A673 (cell line): ENCODE measurements at regions not wholly inside any gene's neighbourhood (a gene's known extent, or its start where the extent isn't known, plus 50 kb on each side); places are given as distances from the start of the nearest gene placed in this dataset.

Source experiments
- BruUV-seq: library from RNA; stranded (reverse); fragments of 400-500 nt; replicated peaks from 2 replicates; lab custom pipeline; 2021; lab: Mats Ljungman, UMichigan
- CTCF ChIA-PET: fragments of 300-600 bp; sonication (Branson Sonifier 250); formaldehyde crosslinking; loops from one replicate; lab custom pipeline; 2022; ENCODE audit warnings: antibody characterized with exemption; lab: Charles Lee
- POLR2A ChIA-PET: fragments of 300-600 bp; sonication (Branson Sonifier 250); formaldehyde crosslinking; loops from one replicate; lab custom pipeline; 2022; ENCODE audit warnings: antibody characterized with exemption; ENCODE audit not compliant: low non-redundant PET; lab: Charles Lee
- DNase-seq: peaks from one replicate; pipeline ENCODE4 v3.0.0-alpha.2; 2015; ENCODE audit warnings: low spot score
- H3K27ac ChIP-seq: fragments of 200-600 bp; sonication (generic); 2 replicates; pipeline ENCODE4 v1.5.1; 2016; ENCODE audit warnings: mixed run types, low read depth, mild to moderate bottlenecking, mixed read lengths, antibody characterized with exemption, low read length; ENCODE audit not compliant: poor library complexity, severe bottlenecking
- H3K27me3 ChIP-seq: fragments of 200-600 bp; sonication (generic); replicated peaks from 2 replicates; pipeline ENCODE4 v1.6.1; 2017; ENCODE audit warnings: mixed run types, low read depth, mild to moderate bottlenecking, mixed read lengths, antibody characterized with exemption, low read length; ENCODE audit not compliant: insufficient read depth, poor library complexity
- H3K36me3 ChIP-seq: fragments of 200-600 bp; sonication (generic); 2 replicates; pipeline ENCODE4 v1.6.1; 2016; ENCODE audit warnings: mixed run types, mild to moderate bottlenecking, mixed read lengths, antibody characterized with exemption, low read length; ENCODE audit not compliant: insufficient read depth, poor library complexity, severe bottlenecking
- H3K4me1 ChIP-seq: fragments of 200-600 bp; sonication (generic); 2 replicates; pipeline ENCODE4 v1.6.1; 2017; ENCODE audit warnings: mixed run types, mild to moderate bottlenecking, mixed read lengths, antibody characterized with exemption, low read length; ENCODE audit not compliant: insufficient read depth, poor library complexity, severe bottlenecking
- H3K4me3 ChIP-seq: fragments of 200-600 bp; sonication (generic); 2 replicates; pipeline ENCODE4 v1.5.1; 2016; ENCODE audit warnings: low read depth, mixed run types, mild to moderate bottlenecking, mixed read lengths, low read length; ENCODE audit not compliant: poor library complexity, severe bottlenecking
- H3K9me3 ChIP-seq: fragments of 200-600 bp; sonication (generic); 2 replicates; pipeline ENCODE4 v1.6.1; 2016; ENCODE audit warnings: mixed run types, low read depth, mild to moderate bottlenecking, mixed read lengths, antibody characterized with exemption, low read length; ENCODE audit not compliant: poor library complexity, severe bottlenecking
- CTCF ChIP-seq: fragments of 300-800, 200-600 bp; sonication (generic); conservative IDR thresholded peaks from 2 replicates; pipeline ENCODE4 v1.5.1; 2017; ENCODE audit warnings: low read depth, mild to moderate bottlenecking, antibody characterized with exemption, low read length, moderate library complexity, mixed read lengths
- EZH2 ChIP-seq: fragments of 200-600 bp; sonication (generic); IDR thresholded peaks from 2 replicates; pipeline ENCODE4 v1.6.1; 2017; ENCODE audit warnings: borderline replicate concordance, low read depth, mild to moderate bottlenecking, mixed read lengths, antibody characterized with exemption, low read length; ENCODE audit not compliant: poor library complexity, severe bottlenecking
- intact Hi-C: fragments of 100-400 bp; cut with micrococcal nuclease; formaldehyde crosslinking; loops from one replicate; pipeline ENCODE4 v1.10.0; 2022; ENCODE audit not compliant: unreplicated experiment

- H3K4me1 ChIP-seq, result no peaks in the 10 kb centered on the region
- no peaks in the 10 kb centered on the region for H3K27me3 ChIP-seq
- POLR2A ChIA-PET, result no interaction called here
- intact Hi-C loops, result no loop called here
- peaks cover 12% of the 10 kb centered on the region for H3K9me3 ChIP-seq
- TF ChIP-seq EZH2, result no peak
- H3K4me3 ChIP-seq, result no peak overlapping the region
- BruUV-seq, result no TSS peak
- DNase-seq, result no peak
- CTCF ChIA-PET, result no interaction called here
- H3K27ac ChIP-seq, result no peak overlapping the region
- no peaks in the 10 kb centered on the region for H3K36me3 ChIP-seq
Measured at GRCh38 chr10:112027731-112028280, 155.8 kb downstream of the GPAM start.

GRCh38 chr10:112030431-112030830, 153.1 kb downstream of the GPAM start:
- H3K4me3 ChIP-seq, result no peak overlapping the region
- CTCF ChIA-PET, result no interaction called here

GRCh38 chr10:112039823-112040222, 143.7 kb downstream of the GPAM start:
- H3K27me3 ChIP-seq, result no peaks in the 10 kb centered on the region
- no peaks in the 10 kb centered on the region for H3K9me3 ChIP-seq
- no peak overlapping the region for H3K4me3 ChIP-seq
- H3K36me3 ChIP-seq, result no peaks in the 10 kb centered on the region
- TF ChIP-seq CTCF (no peak), EZH2 (no peak)
- POLR2A ChIA-PET, result no interaction called here
- BruUV-seq, result no TSS peak
- no peaks in the 10 kb centered on the region for H3K4me1 ChIP-seq
- intact Hi-C loops, result no loop called here
- DNase-seq, result no peak
- CTCF ChIA-PET, result no interaction called here
- no peak overlapping the region for H3K27ac ChIP-seq

More at GRCh38 chr10:112030431-112030830, 153.1 kb downstream of the GPAM start:
- no peaks in the 10 kb centered on the region for H3K4me1 ChIP-seq
- intact Hi-C loops, result no loop called here
- H3K9me3 ChIP-seq, result peaks cover 12% of the 10 kb centered on the region
- TF ChIP-seq EZH2 (no peak), CTCF (no peak)
- no peaks in the 10 kb centered on the region for H3K27me3 ChIP-seq
- no TSS peak for BruUV-seq
- H3K36me3 ChIP-seq, result no peaks in the 10 kb centered on the region
- POLR2A ChIA-PET, result no interaction called here
- no peak for DNase-seq
- H3K27ac ChIP-seq, result no peak overlapping the region

- TF ChIP-seq EZH2 (no peak), CTCF (no peak)
- ChIA-PET POLR2A (no interaction called here), CTCF (no interaction called here)
Measured at GRCh38 chr10:112040696-112041095, 142.9 kb downstream of the GPAM start.

More at GRCh38 chr10:112040696-112041095, 142.9 kb downstream of the GPAM start:
- no peaks in the 10 kb centered on the region for H3K4me1 ChIP-seq
- no peaks in the 10 kb centered on the region for H3K27me3 ChIP-seq
- H3K9me3 ChIP-seq, result no peaks in the 10 kb centered on the region
- DNase-seq, result no peak
- no peaks in the 10 kb centered on the region for H3K36me3 ChIP-seq
- intact Hi-C loops, result no loop called here
- no TSS peak for BruUV-seq
- no peak overlapping the region for H3K4me3 ChIP-seq
- H3K27ac ChIP-seq, result no peak overlapping the region
